K562 (cell line): ENCODE measurements at regions not wholly inside any gene's neighbourhood (a gene's known extent, or its start where the extent isn't known, plus 50 kb on each side); places are given as distances from the start of the nearest gene placed in this dataset.

Source experiments
- ATAC-seq: fragments of 200-7000 bp; cut with Tn5 transposase; 3 replicates; pipeline ENCODE4 v1.9.1; 2020; ENCODE audit warnings: moderate library complexity
- BruUV-seq: library from RNA; stranded (reverse); fragments of 400-500 nt; replicated peaks from 2 replicates; lab custom pipeline; 2021; lab: Mats Ljungman, UMichigan
- CTCF ChIA-PET: fragments of 300-600 bp; formaldehyde crosslinking; extraction: SDS; loops from one replicate; lab custom pipeline; 2021; ENCODE audit warnings: low intra/inter-chr PET ratio; lab: Yijun Ruan, JAX
- POLR2A ChIA-PET: fragments of 300-600, 350-650 bp; sonication (Branson Sonifier 250); formaldehyde crosslinking; extraction: SDS; loops from one replicate; lab custom pipeline; 2021; ENCODE audit warnings: antibody characterized with exemption, inconsistent platforms; lab: Yijun Ruan, JAX
- DNase-seq, 4 experiments: peaks; one replicate each; pipeline versions ENCODE4 v3.0.0 to v3.0.0-alpha.2; 2011 to 2018; ENCODE audit warnings: low spot score in 3 of 4, mixed read lengths in 3 of 4; ENCODE audit errors: extremely low read depth in 1 of 4
- FAIRE-seq: peaks from 2 replicates; lab custom pipeline; 2011; peaks lifted over from hg19 to GRCh38; lab: Jason Lieb, UNC
- H2AFZ ChIP-seq: 2 replicates; pipeline ENCODE4 v1.6.0; 2011; ENCODE audit warnings: low read depth, low read length, control low read depth, inconsistent platforms
- H3K27ac ChIP-seq: fragments of 200-600 bp; 3 replicates; pipeline ENCODE4 v1.8.0; 2011; ENCODE audit warnings: low read depth, mild to moderate bottlenecking, control low read depth, inconsistent platforms, low read length, moderate library complexity, mixed read lengths; ENCODE audit errors: extremely low read depth
- H3K27me3 ChIP-seq, 2 experiments: fragments of 300-600 bp in 1 of 2; 2 replicates in 1 of 2; 3 replicates in 1 of 2; pipeline versions ENCODE4 v1.6.0 to v1.8.0; 2011; ENCODE audit warnings: inconsistent platforms in 2 of 2, low read length in 2 of 2, mild to moderate bottlenecking in 1 of 2, mixed read lengths in 1 of 2, moderate library complexity in 1 of 2; ENCODE audit not compliant: control insufficient read depth in 2 of 2, insufficient read depth in 2 of 2
- H3K36me3 ChIP-seq: fragments of 300-600 bp; 3 replicates; pipeline ENCODE4 v1.8.0; 2011; ENCODE audit warnings: mild to moderate bottlenecking, low read length, inconsistent platforms; ENCODE audit not compliant: control insufficient read depth, insufficient read depth
- H3K4me1 ChIP-seq, 2 experiments: fragments of 200-600 bp in 1 of 2; replicated peaks in 1 of 2; 2 replicates in 1 of 2; 3 replicates in 1 of 2; pipeline versions ENCODE4 v1.5.1 to v1.8.0; 2011; ENCODE audit warnings: inconsistent platforms in 2 of 2, low read length in 2 of 2, mild to moderate bottlenecking in 1 of 2, mixed read lengths in 1 of 2, moderate library complexity in 1 of 2; ENCODE audit not compliant: control insufficient read depth in 2 of 2, insufficient read depth in 2 of 2
- H3K4me2 ChIP-seq: 2 replicates; pipeline ENCODE4 v1.6.1; 2011; ENCODE audit warnings: low read length, control low read depth, inconsistent platforms, mixed read lengths; ENCODE audit not compliant: insufficient read depth
- H3K4me3 ChIP-seq: fragments of 200-600 bp; sonication (generic), shearing (Covaris generic); 2 replicates; pipeline ENCODE4 v1.5.1; 2016; ENCODE audit warnings: control low read depth, inconsistent platforms
- H3K79me2 ChIP-seq: fragments of 200-600 bp; 3 replicates; pipeline ENCODE4 v1.8.0; 2011; ENCODE audit warnings: low read length, inconsistent platforms; ENCODE audit not compliant: control insufficient read depth, insufficient read depth
- H3K9ac ChIP-seq, 2 experiments: 2 replicates each; pipeline versions ENCODE4 v1.6.0 to v1.6.1; 2011; ENCODE audit warnings: low read depth in 2 of 2, low read length in 2 of 2, control low read depth in 1 of 2, inconsistent platforms in 1 of 2, mild to moderate bottlenecking in 1 of 2, mixed read lengths in 1 of 2; ENCODE audit not compliant: insufficient read depth in 1 of 2
- H3K9me1 ChIP-seq: one replicate; pipeline ENCODE4 v1.6.0; 2011; ENCODE audit warnings: inconsistent platforms, mild to moderate bottlenecking, low read length, moderate library complexity; ENCODE audit not compliant: control insufficient read depth, insufficient read depth
- H3K9me3 ChIP-seq: replicated peaks from 2 replicates; pipeline ENCODE4 v1.5.1; 2011; ENCODE audit warnings: low read depth, low read length, inconsistent platforms; ENCODE audit not compliant: control insufficient read depth, insufficient read depth
- H4K20me1 ChIP-seq: replicated peaks from 2 replicates; pipeline ENCODE4 v1.6.1; 2011; ENCODE audit warnings: low read length, inconsistent platforms, mixed read lengths; ENCODE audit not compliant: control insufficient read depth, insufficient read depth
- ADNP ChIP-seq: fragments of 200-800 bp; sonication (Bioruptor generic); IDR thresholded peaks from 2 replicates; pipeline ENCODE4 v1.6.1; 2016; ENCODE audit warnings: missing genetic modification characterization, missing compliant biosample characterization
- ATF6 ChIP-seq: sonication (generic); formaldehyde crosslinking; IDR thresholded peaks from 2 replicates; pipeline ENCODE4 v1.4.0; 2020; ENCODE audit warnings: mild to moderate bottlenecking, missing genetic modification reagents
- BHLHE40 ChIP-seq: IDR thresholded peaks from 2 replicates; pipeline ENCODE4 v1.6.1; 2011; ENCODE audit warnings: low read length, improper control_type of control experiment
- CBFA2T3 ChIP-seq: fragments of 450-650 bp; IDR thresholded peaks from 2 replicates; pipeline ENCODE4 v1.6.1; 2017
- CREB1 ChIP-seq, 2 experiments: sonication (generic) in 1 of 2; formaldehyde crosslinking in 1 of 2; IDR thresholded peaks; 2 replicates each; pipeline versions ENCODE4 v1.6.1 to v1.8.0; 2012 to 2022; ENCODE audit warnings: inconsistent platforms in 1 of 2, mild to moderate bottlenecking in 1 of 2, missing genetic modification reagents in 1 of 2, moderate library complexity in 1 of 2
- DDX20 ChIP-seq: fragments of 450-650 bp; IDR thresholded peaks from 2 replicates; pipeline ENCODE4 v1.6.1; 2016; ENCODE audit warnings: missing genetic modification characterization, low read depth, mild to moderate bottlenecking, missing compliant biosample characterization, moderate library complexity
- EP300 ChIP-seq: IDR thresholded peaks from 2 replicates; pipeline ENCODE4 v1.6.1; 2012; ENCODE audit warnings: low read length, improper control_type of control experiment
- HBP1 ChIP-seq: fragments of 450-650 bp; formaldehyde crosslinking; IDR thresholded peaks from 2 replicates; pipeline ENCODE4 v1.4.0; 2022; ENCODE audit warnings: missing genetic modification characterization
- RB1 ChIP-seq: fragments of 450-650 bp; IDR thresholded peaks from 2 replicates; pipeline ENCODE4 v1.6.1; 2017; ENCODE audit warnings: low read depth, mild to moderate bottlenecking
- RBM15 ChIP-seq: fragments of 200-400 bp; formaldehyde crosslinking; IDR thresholded peaks from 2 replicates; pipeline ENCODE4 v1.6.1; 2018; ENCODE audit warnings: mild to moderate bottlenecking, low read length, moderate library complexity; ENCODE audit not compliant: insufficient read depth
- SRSF9 ChIP-seq: fragments of 200-400 bp; formaldehyde crosslinking; IDR thresholded peaks from 2 replicates; pipeline ENCODE4 v1.6.1; 2017; ENCODE audit warnings: low read depth, low read length, borderline replicate concordance
- TEAD1 ChIP-seq, 2 experiments: fragments of 450-650 bp in 1 of 2; sonication (generic) in 1 of 2; formaldehyde crosslinking; IDR thresholded peaks; 2 replicates each; pipeline versions ENCODE4 v1.4.0 to v1.8.0; 2020 to 2022; ENCODE audit warnings: mild to moderate bottlenecking in 2 of 2, missing genetic modification reagents in 1 of 2
- ZNF699 ChIP-seq: fragments of 250-450 bp; sonication (Bioruptor Pico); IDR thresholded peaks from 2 replicates; pipeline ENCODE4 v1.8.0; 2021; ENCODE audit warnings: mild to moderate bottlenecking, moderate library complexity; ENCODE audit not compliant: insufficient replicate concordance
- WGBS: fragments of 100-300 bp; shearing (Covaris generic); methylation state at CpG from one replicate; pipeline ENCODE4 v1.1.6; 2016; ENCODE audit warnings: low coverage, mixed read lengths; ENCODE audit not compliant: insufficient coverage; ENCODE audit errors: missing lambda C conversion rate; 5-methylcytosine and 5-hydroxymethylcytosine counted together
- in situ Hi-C: fragments of 300-500 bp; cut with MboI; formaldehyde crosslinking; loops from 4 replicates; pipeline ENCODE4 v1.15.0; 2018; ENCODE audit warnings: inconsistent platforms, mixed read lengths
- intact Hi-C: fragments of 100-400 bp; cut with micrococcal nuclease; formaldehyde crosslinking; loops from 2 replicates; pipeline ENCODE4 v1.14.2; 2022
- TF ChIP-seq, protein P1 (sequence below): fragments of 250-450 bp; sonication (Bioruptor Pico); IDR thresholded peaks from 2 replicates; pipeline ENCODE4 v1.9.0; 2021; ENCODE audit warnings: mild to moderate bottlenecking
- TF ChIP-seq, protein P2 (sequence below): fragments of 450-650 bp; formaldehyde crosslinking; IDR thresholded peaks from 2 replicates; pipeline ENCODE4 v1.4.0; 2022; ENCODE audit warnings: mild to moderate bottlenecking, moderate library complexity

DNA sequence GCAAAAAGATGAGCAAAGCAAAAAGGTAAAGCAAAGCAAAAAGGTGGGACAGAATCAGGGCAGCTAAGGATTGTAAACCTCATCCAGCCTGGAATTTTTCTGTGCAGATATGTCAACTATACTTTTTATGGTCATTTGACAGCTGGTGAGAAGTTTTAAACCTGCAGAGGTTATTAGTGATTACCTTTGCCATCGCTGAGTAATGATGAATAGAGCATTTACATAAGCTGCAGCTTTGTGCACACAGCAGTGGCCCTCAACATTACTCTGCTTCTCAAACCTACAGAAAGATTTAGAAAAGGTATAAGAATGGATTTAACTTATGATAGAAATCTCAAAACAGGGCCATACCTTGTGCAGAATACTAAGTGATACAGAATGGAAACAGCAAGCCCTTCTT is 54.5 kb upstream of the C4orf54 start:
- no peak overlapping the region for H2AFZ ChIP-seq
- H3K4me2 ChIP-seq, result no peak overlapping the region
- FAIRE-seq, result no peak
- ATAC-seq, result no peak
- in situ Hi-C loops (no loop called here), intact Hi-C loops (no loop called here)
- H3K9me1 ChIP-seq, result no peaks in the 10 kb centered on the region
- TF ChIP-seq CBFA2T3 (no peak), TEAD1 (CRISPR knock-in tag; IDR thresholded peaks at IDR 0.05) (no peak), RBM15 (no peak), RB1 (no peak), ZNF699 (CRISPR knock-in tag) (no peak), DDX20 (tag) (no peak), HBP1 (no peak), ADNP (tag) (no peak), CREB1 (IDR thresholded peaks at IDR 0.05) (no peak), CREB1 (CRISPR knock-in tag; IDR thresholded peaks at IDR 0.05) (no peak), BHLHE40 (no peak), ATF6 (CRISPR knock-in tag) (no peak), SRSF9 (no peak), EP300 (no peak)
- TF ChIP-seq, protein P1, sequence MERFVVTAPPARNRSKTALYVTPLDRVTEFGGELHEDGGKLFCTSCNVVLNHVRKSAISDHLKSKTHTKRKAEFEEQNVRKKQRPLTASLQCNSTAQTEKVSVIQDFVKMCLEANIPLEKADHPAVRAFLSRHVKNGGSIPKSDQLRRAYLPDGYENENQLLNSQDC (CRISPR knock-in tag), result no peak
- TF ChIP-seq, protein P2, sequence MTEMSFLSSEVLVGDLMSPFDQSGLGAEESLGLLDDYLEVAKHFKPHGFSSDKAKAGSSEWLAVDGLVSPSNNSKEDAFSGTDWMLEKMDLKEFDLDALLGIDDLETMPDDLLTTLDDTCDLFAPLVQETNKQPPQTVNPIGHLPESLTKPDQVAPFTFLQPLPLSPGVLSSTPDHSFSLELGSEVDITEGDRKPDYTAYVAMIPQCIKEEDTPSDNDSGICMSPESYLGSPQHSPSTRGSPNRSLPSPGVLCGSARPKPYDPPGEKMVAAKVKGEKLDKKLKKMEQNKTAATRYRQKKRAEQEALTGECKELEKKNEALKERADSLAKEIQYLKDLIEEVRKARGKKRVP (CRISPR knock-in tag), result no peak
- no peak overlapping the region for H3K9ac ChIP-seq
- ChIA-PET POLR2A (no interaction called here), CTCF (no interaction called here)
- peaks cover 0 to 8% of the 10 kb centered on the region in 2 experiments; a peak in 1 of 5 replicates for H3K27me3 ChIP-seq
- BruUV-seq, result no TSS peak
- no peaks in the 10 kb centered on the region for H3K9me3 ChIP-seq
- 0% methylated on average over 1 of the region's 1 CpG for WGBS
- H3K4me3 ChIP-seq, result no peak overlapping the region
- no peaks in the 10 kb centered on the region for H3K36me3 ChIP-seq
- no peak for DNase-seq
- no peak overlapping the region for H3K27ac ChIP-seq
- no peaks in the 10 kb centered on the region for H3K79me2 ChIP-seq
- H3K4me1 ChIP-seq, result no peaks in the 10 kb centered on the region
- no peaks in the 10 kb centered on the region for H4K20me1 ChIP-seq
